ENCODE measurements at regions not wholly inside any gene's neighbourhood (a gene's known extent, or its start where the extent isn't known, plus 50 kb on each side); places are given as distances from the start of the nearest gene placed in this dataset.

GRCh38 chr3:124556636-124557035 lies 173.6 kb upstream of the UMPS start:
- ChIA-PET POLR2A (interaction anchor here (0.7 kb wide), 1 partner anchor 61 kb away, joined by 3 read pairs; no protein-coding TSS in a partner anchor), CTCF (ENCODE audit: low intra/inter-chr PET ratio, low total read pairs) (no interaction called here)
- Histone ChIP-seq H4K20me1 (ENCODE audit: insufficient read depth, low read length) (no peaks in the 10 kb centered on the region), H3K9me3 (ENCODE audit: low read length) (no peaks in the 10 kb centered on the region), H3K9ac (ENCODE audit: insufficient read depth, low read depth, low read length) (no peak overlapping the region), H3K36me3 (replicated peaks in 1 of 2; ENCODE audit: control insufficient read depth in 1 of 2, insufficient read depth in 2 of 2, low read length in 2 of 2) (no peaks in the 10 kb centered on the region), H3K4me1 (ENCODE audit: insufficient read depth, low read length) (peaks cover 20% of the 10 kb centered on the region), H2AFZ (ENCODE audit: low read length) (no peak overlapping the region), H3K4me3 (replicated peaks in 1 of 3; ENCODE audit: insufficient read depth in 1 of 3, low read depth in 2 of 3, low read length in 3 of 3) (no peak overlapping the region), H3K79me2 (ENCODE audit: insufficient read depth, low read length) (no peaks in the 10 kb centered on the region), H3K27ac (ENCODE audit: extremely low read length, insufficient read depth, low read length) (no peak overlapping the region), H3K4me2 (ENCODE audit: low read depth, low read length) (no peak overlapping the region), H3K27me3 (ENCODE audit: control insufficient read depth in 1 of 2, insufficient read depth in 2 of 2, low read length in 2 of 2) (peaks cover 2 to 43% of the 10 kb centered on the region in 2 experiments; a peak in 4 of 5 replicates)
- intact Hi-C loops (cut with micrococcal nuclease; ENCODE audit: unreplicated experiment) = no loop called here
- no TSS peak for BruUV-seq (replicated peaks)
- TF ChIP-seq RXRB (CRISPR knock-in tag; IDR thresholded peaks at IDR 0.05; ENCODE audit: borderline replicate concordance) (no peak), ZNF275 (CRISPR knock-in tag; IDR thresholded peaks at IDR 0.05; ENCODE audit: borderline replicate concordance) (no peak), HNF1B (CRISPR knock-in tag; IDR thresholded peaks at IDR 0.05) (no peak), TP53 (CRISPR knock-in tag; conservative IDR thresholded peaks at IDR 0.05) (no peak), REXO4 (CRISPR knock-in tag; IDR thresholded peaks at IDR 0.05; ENCODE audit: borderline replicate concordance) (no peak), ZNF335 (CRISPR knock-in tag; IDR thresholded peaks at IDR 0.05) (no peak), POLR2AphosphoS5 (IDR thresholded peaks at IDR 0.05; ENCODE audit: low read depth, low read length) (no peak), GATAD1 (CRISPR knock-in tag; IDR thresholded peaks at IDR 0.05) (no peak), AFF4 (CRISPR knock-in tag; IDR thresholded peaks at IDR 0.05) (no peak), ZNF143 (CRISPR knock-in tag; IDR thresholded peaks at IDR 0.05) (no peak), ZNF281 (CRISPR knock-in tag; IDR thresholded peaks at IDR 0.05; ENCODE audit: borderline replicate concordance) (no peak), SETDB1 (CRISPR knock-in tag; IDR thresholded peaks at IDR 0.05; ENCODE audit: borderline replicate concordance) (no peak)
- no peak for DNase-seq (ENCODE audit: low spot score)
- no peak for FAIRE-seq
- 3% methylated on average over 2 of the region's 2 CpGs for WGBS (ENCODE audit: low lambda C conversion rate)
- no peak for ATAC-seq
- in situ Hi-C loops (cut with HindIII; ENCODE audit: extremely low pct_ligation_motif_present, low pct_unique_long_range_greater_than_20kb) = loop anchor here (5.0 kb wide), 1 partner anchor 209 kb away; no protein-coding TSS in a partner anchor

Measured in HepG2 (cell line).